MCF 10A (cell line): ENCODE measurements at regions not wholly inside any gene's neighbourhood (a gene's known extent, or its start where the extent isn't known, plus 50 kb on each side); places are given as distances from the start of the nearest gene placed in this dataset.

ENCODE experiments used
- BruUV-seq: library from RNA; stranded (reverse); fragments of 400-500 nt; replicated peaks from 2 replicates; lab custom pipeline; 2021; lab: Mats Ljungman, UMichigan
- CTCF ChIA-PET: fragments of 300-600 bp; sonication (Branson Sonifier 250); formaldehyde crosslinking; extraction: SDS; loops from one replicate; lab custom pipeline; 2021; ENCODE audit warnings: antibody characterized with exemption, inconsistent platforms; lab: Yijun Ruan, JAX
- POLR2A ChIA-PET: fragments of 300-600, 350-650 bp; sonication (Branson Sonifier 250); formaldehyde crosslinking; extraction: SDS; loops from one replicate; lab custom pipeline; 2020; ENCODE audit warnings: antibody characterized with exemption, inconsistent platforms; lab: Yijun Ruan, JAX
- DNase-seq: peaks from one replicate; pipeline ENCODE4 v3.0.0-alpha.2; 2018; ENCODE audit not compliant: unreplicated experiment
- H3K27ac Mint-ChIP-seq: one replicate; pipeline ENCODE4 v1.8.0; 2022; ENCODE audit warnings: mild to moderate bottlenecking, low read depth, mixed read lengths; ENCODE audit not compliant: unreplicated experiment
- H3K27me3 Mint-ChIP-seq: one replicate; pipeline ENCODE4 v1.8.0; 2022; ENCODE audit warnings: mixed read lengths; ENCODE audit not compliant: insufficient read depth, unreplicated experiment
- H3K36me3 Mint-ChIP-seq: one replicate; pipeline ENCODE4 v1.8.0; 2022; ENCODE audit warnings: mild to moderate bottlenecking, moderate library complexity, mixed read lengths; ENCODE audit not compliant: insufficient read depth, unreplicated experiment
- H3K4me1 Mint-ChIP-seq: one replicate; pipeline ENCODE4 v1.8.0; 2022; ENCODE audit warnings: mixed read lengths; ENCODE audit not compliant: insufficient read depth, unreplicated experiment
- H3K4me3 Mint-ChIP-seq: one replicate; pipeline ENCODE4 v1.8.0; 2022; ENCODE audit warnings: mild to moderate bottlenecking, moderate library complexity, mixed read lengths; ENCODE audit not compliant: unreplicated experiment
- H3K9me3 Mint-ChIP-seq: one replicate; pipeline ENCODE4 v1.8.0; 2022; ENCODE audit warnings: mixed read lengths; ENCODE audit not compliant: unreplicated experiment
- intact Hi-C: fragments of 100-400 bp; cut with micrococcal nuclease; formaldehyde crosslinking; loops from 2 replicates; pipeline ENCODE4 v1.14.1; 2022
- TF ChIP-seq, protein P1 (sequence below): fragments of 200-600 bp; IDR thresholded peaks from one replicate; pipeline ENCODE4 v1.8.0; 2022; ENCODE audit warnings: antibody characterized with exemption, mild to moderate bottlenecking; ENCODE audit not compliant: unreplicated experiment

DNA sequence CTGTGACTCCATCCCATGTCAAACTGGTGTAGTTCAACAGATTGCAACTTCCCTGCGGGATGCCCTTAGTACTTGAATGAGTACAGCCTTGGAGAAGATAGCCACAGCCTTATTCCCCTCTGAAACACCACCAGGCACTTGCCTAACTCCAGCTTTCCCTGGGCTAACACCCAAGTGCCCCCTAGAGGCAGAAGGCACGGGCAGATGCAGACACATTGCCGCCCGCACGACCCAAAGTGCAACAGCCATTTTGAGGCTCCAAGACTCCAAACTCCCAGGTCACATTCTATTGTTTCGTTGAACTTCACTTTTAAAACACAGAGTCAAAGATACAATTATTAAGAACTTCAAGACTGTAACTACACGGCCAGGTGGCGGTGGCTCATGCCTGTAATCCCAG, 163.6 kb upstream of the CDH6 start:
- no peaks in the 10 kb centered on the region for H3K27me3 Mint-ChIP-seq
- no peak for DNase-seq
- no peaks in the 10 kb centered on the region for H3K9me3 Mint-ChIP-seq
- no peak overlapping the region for H3K27ac Mint-ChIP-seq
- no peaks in the 10 kb centered on the region for H3K36me3 Mint-ChIP-seq
- CTCF ChIA-PET: interaction anchor here (0.6 kb wide), 1 partner anchor 240 kb away, joined by 3 read pairs; no protein-coding TSS in a partner anchor
- H3K4me1 Mint-ChIP-seq: peaks cover 5% of the 10 kb centered on the region
- BruUV-seq: no TSS peak
- TF ChIP-seq, protein P1, sequence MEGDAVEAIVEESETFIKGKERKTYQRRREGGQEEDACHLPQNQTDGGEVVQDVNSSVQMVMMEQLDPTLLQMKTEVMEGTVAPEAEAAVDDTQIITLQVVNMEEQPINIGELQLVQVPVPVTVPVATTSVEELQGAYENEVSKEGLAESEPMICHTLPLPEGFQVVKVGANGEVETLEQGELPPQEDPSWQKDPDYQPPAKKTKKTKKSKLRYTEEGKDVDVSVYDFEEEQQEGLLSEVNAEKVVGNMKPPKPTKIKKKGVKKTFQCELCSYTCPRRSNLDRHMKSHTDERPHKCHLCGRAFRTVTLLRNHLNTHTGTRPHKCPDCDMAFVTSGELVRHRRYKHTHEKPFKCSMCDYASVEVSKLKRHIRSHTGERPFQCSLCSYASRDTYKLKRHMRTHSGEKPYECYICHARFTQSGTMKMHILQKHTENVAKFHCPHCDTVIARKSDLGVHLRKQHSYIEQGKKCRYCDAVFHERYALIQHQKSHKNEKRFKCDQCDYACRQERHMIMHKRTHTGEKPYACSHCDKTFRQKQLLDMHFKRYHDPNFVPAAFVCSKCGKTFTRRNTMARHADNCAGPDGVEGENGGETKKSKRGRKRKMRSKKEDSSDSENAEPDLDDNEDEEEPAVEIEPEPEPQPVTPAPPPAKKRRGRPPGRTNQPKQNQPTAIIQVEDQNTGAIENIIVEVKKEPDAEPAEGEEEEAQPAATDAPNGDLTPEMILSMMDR: no peak
- intact Hi-C loops: no loop called here
- H3K4me3 Mint-ChIP-seq: no peak overlapping the region
- POLR2A ChIA-PET: no interaction called here

DNA sequence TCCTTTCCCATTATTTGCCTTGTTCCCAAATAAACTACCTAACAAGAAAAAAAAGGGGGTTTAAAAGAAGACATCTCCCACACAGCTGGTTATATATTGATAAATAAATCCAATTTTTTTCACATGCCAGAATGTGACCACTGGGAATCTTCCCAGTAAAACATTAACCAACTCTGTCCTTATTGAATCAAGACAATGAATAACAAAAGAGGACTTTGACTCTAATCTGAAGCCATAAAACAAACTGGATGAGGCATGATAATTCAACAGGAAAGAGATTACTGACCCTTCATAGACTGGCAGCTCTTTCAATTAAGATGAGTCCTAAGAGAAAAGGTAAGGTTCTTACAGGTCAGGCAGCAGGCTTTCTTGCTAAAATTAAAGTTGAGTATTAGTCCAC, 165.8 kb upstream of the CDH6 start:
- ChIA-PET POLR2A (no interaction called here), CTCF (no interaction called here)
- H3K27ac Mint-ChIP-seq: no peak overlapping the region
- BruUV-seq: no TSS peak
- H3K9me3 Mint-ChIP-seq: no peaks in the 10 kb centered on the region
- intact Hi-C loops: no loop called here
- DNase-seq: no peak
- H3K4me1 Mint-ChIP-seq: peaks cover 2% of the 10 kb centered on the region
- no peaks in the 10 kb centered on the region for H3K36me3 Mint-ChIP-seq
- TF ChIP-seq, protein P1: no peak
- H3K27me3 Mint-ChIP-seq: no peaks in the 10 kb centered on the region
- H3K4me3 Mint-ChIP-seq: no peak overlapping the region

DNA sequence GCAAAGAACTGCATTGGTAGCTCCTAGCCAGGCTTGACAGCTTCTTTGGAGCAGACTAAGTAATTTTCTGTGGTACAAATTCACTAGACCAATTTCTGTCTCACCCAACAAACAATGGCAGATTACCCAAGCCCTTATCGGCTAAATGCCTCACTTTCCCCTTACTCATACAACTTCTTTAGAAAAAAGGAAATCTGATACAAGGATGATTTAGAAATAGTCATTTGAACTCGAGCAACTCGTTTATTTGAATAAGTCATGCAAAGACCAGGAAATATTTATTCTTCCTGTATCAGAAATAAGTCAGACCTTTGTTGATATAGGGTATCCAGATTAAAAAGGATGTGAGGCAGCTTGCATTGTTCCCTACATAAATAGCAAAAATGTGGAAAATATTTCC, 170.4 kb upstream of the CDH6 start:
- BruUV-seq: no TSS peak
- no peak for DNase-seq
- Mint-ChIP-seq H3K4me3 (no peak overlapping the region), H3K36me3 (no peaks in the 10 kb centered on the region), H3K4me1 (peaks cover 7% of the 10 kb centered on the region), H3K27me3 (no peaks in the 10 kb centered on the region), H3K27ac (no peak overlapping the region), H3K9me3 (no peaks in the 10 kb centered on the region)
- CTCF ChIA-PET: no interaction called here
- TF ChIP-seq, protein P1: no peak
- intact Hi-C loops: no loop called here
- POLR2A ChIA-PET: no interaction called here

GRCh38 chr5:31021181-31021624, 172.3 kb upstream of the CDH6 start:
- BruUV-seq: no TSS peak
- Mint-ChIP-seq H3K9me3 (peaks cover 8% of the 10 kb centered on the region), H3K4me3 (no peak overlapping the region), H3K4me1 (peaks cover 12% of the 10 kb centered on the region), H3K27ac (no peak overlapping the region), H3K27me3 (no peaks in the 10 kb centered on the region), H3K36me3 (peaks cover 4% of the 10 kb centered on the region)
- ChIA-PET CTCF (interaction anchor here (0.5 to 0.7 kb wide), 2 partner anchors 55 to 170 kb away, joined by 3 read pairs; no protein-coding TSS in a partner anchor), POLR2A (no interaction called here)
- intact Hi-C loops: no loop called here
- TF ChIP-seq, protein P1: no peak
- DNase-seq: no peak
